COLO829 (cell line): ENCODE measurements at regions not wholly inside any gene's neighbourhood (a gene's known extent, or its start where the extent isn't known, plus 50 kb on each side); places are given as distances from the start of the nearest gene placed in this dataset.

ENCODE experiments used
- DNase-seq: peaks from one replicate; pipeline ENCODE4 v3.0.0; 2012; ENCODE audit warnings: low spot score

DNA sequence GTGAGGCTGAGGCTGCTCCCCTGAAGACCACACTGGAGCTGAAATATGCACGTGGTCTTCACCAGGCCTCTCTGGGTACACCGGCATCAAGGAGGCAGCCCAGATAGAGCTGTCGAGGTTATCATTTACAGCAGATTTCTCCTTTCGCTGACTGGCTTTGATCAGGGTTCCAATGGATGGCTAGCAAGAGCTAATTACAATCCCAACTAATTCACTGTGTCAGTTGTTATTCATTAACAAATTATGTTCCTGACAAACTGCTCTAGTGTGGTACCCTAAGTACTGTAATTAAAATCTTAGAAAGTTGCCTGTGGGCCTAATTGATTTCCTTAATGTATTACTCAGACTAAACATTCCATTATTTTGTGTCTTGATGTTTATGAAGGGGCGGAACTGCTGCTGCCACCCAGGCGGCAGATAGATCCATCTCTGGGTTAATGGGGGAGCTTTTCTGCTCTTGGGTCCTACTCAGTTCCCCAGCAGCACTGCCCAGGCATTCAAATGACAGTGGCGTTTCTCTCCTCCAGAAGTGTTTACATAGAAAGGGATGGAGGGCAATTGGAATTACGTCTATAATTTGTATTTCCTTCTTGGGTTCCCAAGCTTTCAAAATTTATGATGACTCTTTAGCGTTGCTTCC, 71.7 kb upstream of the RAD23B start:
- no peak for DNase-seq

GRCh38 chr9:107212613-107213012, 70.5 kb upstream of the RAD23B start:
- no peak for DNase-seq

DNA sequence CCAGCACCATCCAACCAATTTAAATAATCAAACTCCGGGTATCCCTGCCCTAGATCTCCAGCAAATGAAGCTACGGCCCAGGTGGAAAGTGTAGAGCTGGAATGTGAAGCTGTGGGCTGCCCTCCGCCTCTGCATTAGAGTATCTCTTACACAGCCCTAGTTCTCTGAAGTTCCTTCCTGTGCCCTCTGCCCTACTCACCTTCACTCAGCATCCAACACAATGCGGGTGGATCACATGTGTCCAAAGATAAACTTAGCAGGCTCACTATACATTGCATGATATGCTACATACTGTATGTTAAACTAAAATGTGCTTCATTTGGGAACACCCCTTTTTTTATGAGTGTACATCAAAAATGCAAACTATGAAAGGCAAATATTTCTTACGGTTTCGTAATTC, 70.0 kb upstream of the RAD23B start:
- DNase-seq = no peak

DNA sequence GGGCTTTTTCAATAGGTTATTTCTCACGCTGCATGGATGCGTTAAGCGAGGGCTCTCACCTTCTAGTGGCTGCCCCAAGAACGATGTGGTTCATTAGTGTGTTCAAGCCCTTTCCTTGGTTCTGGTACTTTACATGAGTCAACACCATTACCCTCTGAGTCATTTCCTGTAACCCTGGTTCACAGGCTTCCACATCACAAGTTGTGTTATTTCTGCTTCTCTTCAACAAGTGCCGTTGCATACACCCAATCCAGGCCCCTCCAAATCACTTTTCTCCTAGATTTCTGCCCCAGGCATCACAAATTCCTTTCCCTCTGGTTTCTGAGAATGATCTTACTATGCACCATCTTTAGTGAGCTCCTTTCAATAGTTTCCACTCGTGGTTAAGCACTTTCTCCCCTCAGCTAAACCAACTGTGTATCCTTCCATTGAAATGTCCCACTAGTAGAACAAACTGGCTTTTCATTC, 69.5 kb upstream of the RAD23B start:
- peak; percentile 99 for DNase-seq

DNA sequence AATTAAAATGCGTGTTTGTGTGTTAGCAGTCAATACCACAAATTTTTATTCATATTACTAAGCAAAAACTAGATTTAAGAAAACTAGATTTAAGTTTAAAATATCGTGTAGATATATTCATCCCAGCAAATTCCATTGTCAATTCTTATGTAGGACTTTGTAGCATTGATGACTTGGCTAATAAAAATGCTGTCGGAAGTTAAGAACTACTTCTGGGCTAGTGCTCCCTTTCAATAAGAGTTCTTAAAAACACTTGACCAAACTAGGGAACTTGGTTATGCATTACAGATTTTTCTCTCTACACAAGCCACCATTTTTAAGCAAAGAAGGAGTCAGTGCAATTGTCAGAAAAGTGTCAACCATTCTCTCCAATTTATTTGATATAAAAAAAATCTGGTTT, 68.7 kb upstream of the RAD23B start:
- DNase-seq = no peak

DNA sequence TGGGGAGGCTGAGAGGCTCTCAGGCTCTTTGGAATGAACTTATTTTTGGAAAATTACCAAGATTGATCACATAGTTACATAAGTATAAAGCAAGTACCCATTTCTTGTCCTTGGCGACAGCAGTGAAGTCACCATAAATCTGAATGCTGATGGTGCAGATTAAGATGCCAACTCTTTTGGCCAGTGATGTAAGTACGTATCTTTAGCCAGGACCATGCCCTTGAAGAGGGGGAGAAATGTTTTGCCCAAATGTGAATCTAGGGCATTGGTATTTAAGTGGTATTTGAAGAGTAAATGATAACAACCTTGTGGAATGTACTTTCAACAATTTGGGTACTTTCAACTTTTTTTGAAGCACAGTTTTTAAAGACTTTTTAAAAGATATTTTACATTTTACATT, 68.2 kb upstream of the RAD23B start:
- no peak for DNase-seq

GRCh38 chr9:107215381-107215780, 67.7 kb upstream of the RAD23B start:
- DNase-seq = no peak

DNA sequence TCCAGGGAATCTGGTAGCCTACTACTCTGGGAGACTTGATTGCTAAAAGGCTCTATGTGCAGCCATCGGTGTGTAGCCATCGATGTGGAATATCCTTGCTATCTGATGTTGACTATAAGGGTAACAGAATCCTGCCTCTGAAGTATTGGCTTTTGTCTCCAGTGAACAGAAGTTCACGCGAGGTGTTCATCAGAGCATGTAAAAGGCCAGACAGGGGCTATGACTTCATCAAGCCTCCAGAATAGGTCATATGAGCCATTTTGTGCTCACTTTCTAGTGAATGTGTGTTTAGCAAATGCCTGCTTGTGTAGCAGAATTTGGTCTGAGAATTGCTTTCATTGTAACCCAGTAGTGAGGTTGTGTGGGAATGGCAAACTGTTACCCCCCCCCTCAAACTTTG, 66.8 kb upstream of the RAD23B start:
- DNase-seq = no peak

GRCh38 chr9:107218829-107219485, 64.1 kb upstream of the RAD23B start:
- DNase-seq = no peak

GRCh38 chr9:107219486-107220077, 63.5 kb upstream of the RAD23B start:
- no peak for DNase-seq

GRCh38 chr9:107221321-107221720, 61.8 kb upstream of the RAD23B start:
- no peak for DNase-seq

GRCh38 chr9:107222020-107222522, 61.0 kb upstream of the RAD23B start:
- no peak for DNase-seq

DNA sequence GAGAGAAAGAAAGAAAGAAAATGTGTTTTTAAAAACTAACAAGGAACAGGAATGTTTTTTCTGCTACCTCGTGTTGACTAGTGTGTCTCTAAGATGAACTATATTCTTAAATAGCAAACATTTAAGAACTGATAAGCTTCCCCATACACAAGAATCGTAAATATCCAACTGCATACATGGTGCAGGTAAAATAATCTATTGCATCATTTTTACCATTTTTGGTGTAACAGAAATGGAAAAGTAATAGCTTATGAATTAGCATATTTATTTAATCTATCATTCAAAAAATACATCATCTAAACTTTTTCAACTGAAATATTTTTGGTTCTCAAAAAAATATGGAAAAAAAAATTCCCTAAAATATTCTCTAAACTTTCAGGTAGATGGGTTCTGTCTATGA, 59.7 kb upstream of the RAD23B start:
- DNase-seq = no peak

- DNase-seq = no peak
Observed at GRCh38 chr9:107224252-107224651, 58.8 kb upstream of the RAD23B start.

GRCh38 chr9:107226421-107226820, 56.7 kb upstream of the RAD23B start:
- no peak for DNase-seq

- DNase-seq = peak; percentile 53
Observed at GRCh38 chr9:107227774-107228173, 55.3 kb upstream of the RAD23B start.

DNA sequence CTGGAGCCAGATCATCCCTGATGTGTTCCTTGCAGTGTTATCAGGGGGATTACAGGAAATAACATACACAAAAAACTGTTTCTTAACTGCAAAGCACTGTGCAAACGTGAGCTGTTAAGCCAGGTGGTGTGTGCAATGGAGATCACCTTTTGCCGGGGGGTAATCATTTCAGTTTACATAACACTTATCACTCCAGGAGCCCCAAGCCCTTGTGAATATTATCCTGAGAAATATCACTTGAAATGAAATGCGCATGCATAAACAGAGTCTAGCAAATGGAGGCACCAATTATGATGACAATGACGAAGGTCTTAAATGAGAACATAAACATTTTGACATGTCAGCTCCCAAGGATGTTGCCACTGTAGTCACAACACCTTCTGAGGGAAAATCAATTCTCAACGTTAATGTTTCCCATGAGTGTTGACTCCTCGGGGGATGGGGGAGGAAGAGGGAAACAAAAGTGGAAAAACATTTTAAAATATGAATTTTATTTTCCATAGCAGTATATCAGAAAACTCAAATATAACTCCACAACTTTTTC, 54.5 kb upstream of the RAD23B start:
- DNase-seq = no peak

- DNase-seq = no peak
Observed at GRCh38 chr9:107229241-107229741, 53.8 kb upstream of the RAD23B start.
